ENCODE measurements at regions not wholly inside any gene's neighbourhood (a gene's known extent, or its start where the extent isn't known, plus 50 kb on each side); places are given as distances from the start of the nearest gene placed in this dataset.

DNA sequence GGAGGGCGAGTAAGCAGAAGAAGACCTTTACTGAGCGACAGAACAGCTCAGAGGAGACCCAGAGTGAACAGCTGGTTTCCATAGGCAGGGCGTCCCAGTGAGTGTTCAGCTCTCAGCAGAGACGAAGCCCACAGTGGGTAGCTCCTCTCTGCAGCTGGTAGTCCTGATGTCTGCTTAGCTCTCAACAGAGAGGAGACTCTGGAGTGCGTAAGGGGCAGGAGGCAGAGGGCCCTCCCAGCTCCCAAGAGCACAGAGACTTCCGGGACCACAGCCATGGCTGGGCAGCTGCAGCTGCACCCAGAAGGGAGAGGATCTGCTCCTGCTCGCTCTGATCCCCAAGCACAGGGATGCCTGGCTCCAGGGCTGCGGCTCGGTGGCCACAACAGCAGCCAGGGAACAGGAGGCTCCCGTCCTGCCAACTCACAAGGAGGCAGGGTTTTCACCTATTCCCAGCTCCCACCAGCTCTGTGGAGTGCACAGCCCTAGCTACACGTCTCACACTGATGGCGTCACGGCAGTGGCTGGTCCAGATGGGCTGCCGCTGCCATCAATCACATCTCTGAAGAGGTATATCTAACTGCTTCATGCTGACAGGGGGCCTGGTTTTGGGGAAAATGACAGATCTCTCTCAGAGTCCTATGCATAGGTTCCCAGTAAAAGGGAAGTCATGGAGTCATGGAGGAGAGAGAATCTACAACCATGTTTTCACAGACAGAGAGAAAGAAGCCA is 2660.1 kb upstream of the PCDH20 start (continued):
- TF ChIP-seq, protein P1, sequence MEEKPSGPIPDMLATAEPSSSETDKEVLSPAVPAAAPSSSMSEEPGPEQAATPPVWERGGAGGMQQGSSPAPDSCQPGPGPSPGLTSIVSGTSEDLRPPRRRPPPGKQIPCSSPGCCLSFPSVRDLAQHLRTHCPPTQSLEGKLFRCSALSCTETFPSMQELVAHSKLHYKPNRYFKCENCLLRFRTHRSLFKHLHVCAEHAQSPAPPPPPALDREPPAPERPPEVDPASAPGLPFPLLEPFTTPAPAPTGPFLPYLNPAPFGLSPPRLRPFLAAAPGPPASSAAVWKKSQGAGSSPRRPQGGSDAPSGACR (CRISPR knock-in tag; IDR thresholded peaks at IDR 0.05) = peak; percentile 66; the same call in 1 of the 2 replicates
- TF ChIP-seq, protein P2, sequence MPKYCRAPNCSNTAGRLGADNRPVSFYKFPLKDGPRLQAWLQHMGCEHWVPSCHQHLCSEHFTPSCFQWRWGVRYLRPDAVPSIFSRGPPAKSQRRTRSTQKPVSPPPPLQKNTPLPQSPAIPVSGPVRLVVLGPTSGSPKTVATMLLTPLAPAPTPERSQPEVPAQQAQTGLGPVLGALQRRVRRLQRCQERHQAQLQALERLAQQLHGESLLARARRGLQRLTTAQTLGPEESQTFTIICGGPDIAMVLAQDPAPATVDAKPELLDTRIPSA (CRISPR knock-in tag; IDR thresholded peaks at IDR 0.05; ENCODE audit: borderline replicate concordance) = no peak
- TF ChIP-seq HNRNPK (IDR thresholded peaks at IDR 0.05; ENCODE audit: low read depth, low read length, poor library complexity, severe bottlenecking) (no peak), ZNF264 (CRISPR knock-in tag; IDR thresholded peaks at IDR 0.05) (no peak), ZNF501 (CRISPR knock-in tag; IDR thresholded peaks at IDR 0.05) (peak; percentile 47; the same call in 1 of the 2 replicates), FOXP4 (CRISPR knock-in tag; IDR thresholded peaks at IDR 0.05) (peak; percentile 23; the same call in 1 of the 2 replicates), ZBTB2 (CRISPR knock-in tag; IDR thresholded peaks at IDR 0.05; ENCODE audit: low read depth) (no peak), ATF3 (CRISPR knock-in tag; IDR thresholded peaks at IDR 0.05) (no peak), AKAP8 (CRISPR knock-in tag; IDR thresholded peaks at IDR 0.05) (0 out of 2 replicates have a peak, but pooled peaks have one; percentile 31), ZNF720 (CRISPR knock-in tag; IDR thresholded peaks at IDR 0.05) (no peak), RORA (CRISPR knock-in tag; IDR thresholded peaks at IDR 0.05) (no peak), RBM39 (IDR thresholded peaks at IDR 0.05; ENCODE audit: low read depth, low read length, poor library complexity, severe bottlenecking) (no peak), ZNF850 (CRISPR knock-in tag; conservative IDR thresholded peaks at IDR 0.05) (no peak), SIN3B (IDR thresholded peaks at IDR 0.05; ENCODE audit: low read length) (peak; percentile 84), CBFB (CRISPR knock-in tag; IDR thresholded peaks at IDR 0.05) (no peak), RBFOX2 (IDR thresholded peaks at IDR 0.05; ENCODE audit: low read depth, low read length) (peak; percentile 72)
- TF ChIP-seq, protein P3, sequence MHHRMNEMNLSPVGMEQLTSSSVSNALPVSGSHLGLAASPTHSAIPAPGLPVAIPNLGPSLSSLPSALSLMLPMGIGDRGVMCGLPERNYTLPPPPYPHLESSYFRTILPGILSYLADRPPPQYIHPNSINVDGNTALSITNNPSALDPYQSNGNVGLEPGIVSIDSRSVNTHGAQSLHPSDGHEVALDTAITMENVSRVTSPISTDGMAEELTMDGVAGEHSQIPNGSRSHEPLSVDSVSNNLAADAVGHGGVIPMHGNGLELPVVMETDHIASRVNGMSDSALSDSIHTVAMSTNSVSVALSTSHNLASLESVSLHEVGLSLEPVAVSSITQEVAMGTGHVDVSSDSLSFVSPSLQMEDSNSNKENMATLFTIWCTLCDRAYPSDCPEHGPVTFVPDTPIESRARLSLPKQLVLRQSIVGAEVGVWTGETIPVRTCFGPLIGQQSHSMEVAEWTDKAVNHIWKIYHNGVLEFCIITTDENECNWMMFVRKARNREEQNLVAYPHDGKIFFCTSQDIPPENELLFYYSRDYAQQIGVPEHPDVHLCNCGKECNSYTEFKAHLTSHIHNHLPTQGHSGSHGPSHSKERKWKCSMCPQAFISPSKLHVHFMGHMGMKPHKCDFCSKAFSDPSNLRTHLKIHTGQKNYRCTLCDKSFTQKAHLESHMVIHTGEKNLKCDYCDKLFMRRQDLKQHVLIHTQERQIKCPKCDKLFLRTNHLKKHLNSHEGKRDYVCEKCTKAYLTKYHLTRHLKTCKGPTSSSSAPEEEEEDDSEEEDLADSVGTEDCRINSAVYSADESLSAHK (CRISPR knock-in tag; IDR thresholded peaks at IDR 0.05; ENCODE audit: borderline replicate concordance) = no peak
- TF ChIP-seq, protein P4, sequence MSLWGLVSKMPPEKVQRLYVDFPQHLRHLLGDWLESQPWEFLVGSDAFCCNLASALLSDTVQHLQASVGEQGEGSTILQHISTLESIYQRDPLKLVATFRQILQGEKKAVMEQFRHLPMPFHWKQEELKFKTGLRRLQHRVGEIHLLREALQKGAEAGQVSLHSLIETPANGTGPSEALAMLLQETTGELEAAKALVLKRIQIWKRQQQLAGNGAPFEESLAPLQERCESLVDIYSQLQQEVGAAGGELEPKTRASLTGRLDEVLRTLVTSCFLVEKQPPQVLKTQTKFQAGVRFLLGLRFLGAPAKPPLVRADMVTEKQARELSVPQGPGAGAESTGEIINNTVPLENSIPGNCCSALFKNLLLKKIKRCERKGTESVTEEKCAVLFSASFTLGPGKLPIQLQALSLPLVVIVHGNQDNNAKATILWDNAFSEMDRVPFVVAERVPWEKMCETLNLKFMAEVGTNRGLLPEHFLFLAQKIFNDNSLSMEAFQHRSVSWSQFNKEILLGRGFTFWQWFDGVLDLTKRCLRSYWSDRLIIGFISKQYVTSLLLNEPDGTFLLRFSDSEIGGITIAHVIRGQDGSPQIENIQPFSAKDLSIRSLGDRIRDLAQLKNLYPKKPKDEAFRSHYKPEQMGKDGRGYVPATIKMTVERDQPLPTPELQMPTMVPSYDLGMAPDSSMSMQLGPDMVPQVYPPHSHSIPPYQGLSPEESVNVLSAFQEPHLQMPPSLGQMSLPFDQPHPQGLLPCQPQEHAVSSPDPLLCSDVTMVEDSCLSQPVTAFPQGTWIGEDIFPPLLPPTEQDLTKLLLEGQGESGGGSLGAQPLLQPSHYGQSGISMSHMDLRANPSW (CRISPR knock-in tag; IDR thresholded peaks at IDR 0.05; ENCODE audit: borderline replicate concordance) = peak; percentile 7; the same call in 1 of the 2 replicates
